C4-2B (cell line): ENCODE measurements at regions not wholly inside any gene's neighbourhood (a gene's known extent, or its start where the extent isn't known, plus 50 kb on each side); places are given as distances from the start of the nearest gene placed in this dataset.

Experiments used
- CTCF ChIP-seq: fragments of 450-650 bp; conservative IDR thresholded peaks from 2 replicates; pipeline ENCODE4 v1.5.1; 2017; ENCODE audit warnings: mild to moderate bottlenecking
- ZFX ChIP-seq: fragments of 450-650 bp; IDR thresholded peaks from 2 replicates; pipeline ENCODE4 v1.6.1; 2017

- TF ChIP-seq CTCF (no peak), ZFX (no peak)
These were observed 607.5 kb upstream of the SEMA6A start for GRCh38 chr5:117182104-117182503.
